SW 1271 (cell line): ENCODE measurements at regions not wholly inside any gene's neighbourhood (a gene's known extent, or its start where the extent isn't known, plus 50 kb on each side); places are given as distances from the start of the nearest gene placed in this dataset.

Experiments
- DNase-seq, 2 experiments: peaks; one replicate each; lab custom pipeline; 2025; lab: John Stamatoyannopoulos, UW

- DNase-seq, result no peak
These were observed 193.6 kb upstream of the FOXQ1 start for GRCh38 chr6:1118287-1118647.

GRCh38 chr6:1117530-1118286, 194.2 kb upstream of the FOXQ1 start:
- no peak for DNase-seq

- DNase-seq, result no peak
These were observed 195.7 kb upstream of the FOXQ1 start for GRCh38 chr6:1116149-1116548.

- DNase-seq, result no peak
These were observed 197.9 kb upstream of the FOXQ1 start for GRCh38 chr6:1113916-1114540.

- DNase-seq, result no peak
These were observed 200.5 kb upstream of the FOXQ1 start for GRCh38 chr6:1111361-1111760.

GRCh38 chr6:1110941-1111349, 201.0 kb upstream of the FOXQ1 start:
- DNase-seq, result no peak

GRCh38 chr6:1110164-1110563, 201.7 kb upstream of the FOXQ1 start:
- no peak for DNase-seq

GRCh38 chr6:1109134-1109533, 202.8 kb upstream of the FOXQ1 start:
- DNase-seq, result no peak

- no peak for DNase-seq
These were observed 203.7 kb upstream of the FOXQ1 start for GRCh38 chr6:1108198-1108597.

GRCh38 chr6:1107578-1107977, 204.3 kb upstream of the FOXQ1 start:
- DNase-seq, result no peak

- DNase-seq, result no peak
These were observed 206.0 kb upstream of the FOXQ1 start for GRCh38 chr6:1105833-1106400.

GRCh38 chr6:1104988-1105670, 206.8 kb upstream of the FOXQ1 start:
- no peak for DNase-seq

- DNase-seq, result no peak
These were observed 207.8 kb upstream of the FOXQ1 start for GRCh38 chr6:1103945-1104623.

- DNase-seq, result no peak
These were observed 208.9 kb upstream of the FOXQ1 start for GRCh38 chr6:1103021-1103420.

- DNase-seq, result no peak
These were observed 211.6 kb upstream of the FOXQ1 start for GRCh38 chr6:1100269-1100668.

- DNase-seq, result no peak
These were observed 212.6 kb upstream of the FOXQ1 start for GRCh38 chr6:1099264-1099663.

GRCh38 chr6:1096967-1097765, 214.7 kb upstream of the FOXQ1 start:
- DNase-seq, result no peak

- DNase-seq, result no peak
These were observed 217.6 kb upstream of the FOXQ1 start for GRCh38 chr6:1094306-1094705.

- DNase-seq, result no peak
These were observed 220.0 kb upstream of the FOXQ1 start for GRCh38 chr6:1091900-1092299.

GRCh38 chr6:1089859-1090258, 222.0 kb upstream of the FOXQ1 start:
- no peak for DNase-seq

- no peak for DNase-seq
These were observed 223.4 kb upstream of the FOXQ1 start for GRCh38 chr6:1088492-1089001.
